ENCODE measurements at regions not wholly inside any gene's neighbourhood (a gene's known extent, or its start where the extent isn't known, plus 50 kb on each side); places are given as distances from the start of the nearest gene placed in this dataset.

DNA sequence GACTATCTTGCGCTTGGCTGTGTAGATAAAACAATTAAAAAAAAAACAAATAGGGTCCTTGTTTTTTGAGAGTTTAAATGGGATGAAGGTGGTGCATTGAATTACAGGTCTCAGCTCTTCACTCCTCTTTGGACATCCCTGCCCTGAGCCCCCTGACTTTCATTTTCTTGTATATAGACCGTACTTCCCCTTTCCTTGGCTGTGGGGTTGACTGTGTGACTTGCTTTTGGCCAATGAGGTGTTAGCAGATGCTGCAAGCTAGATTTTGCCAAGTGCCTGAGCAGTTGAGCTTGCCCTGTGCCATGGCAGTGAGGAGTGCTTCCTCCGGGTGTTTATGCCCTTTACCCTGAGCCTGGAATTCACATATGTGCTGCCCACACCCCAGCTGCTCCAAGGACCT lies 386.1 kb upstream of the ZFP64 start:
- no peak overlapping the region for H3K9ac ChIP-seq (ENCODE audit: insufficient read depth, low read length, poor library complexity, severe bottlenecking)
- H4K20me1 ChIP-seq (ENCODE audit: insufficient read depth, low read length), result no peaks in the 10 kb centered on the region
- H3K27ac Mint-ChIP-seq, result no peak overlapping the region
- intact Hi-C loops (cut with micrococcal nuclease), result no loop called here
- no peak overlapping the region for H2AFZ ChIP-seq (ENCODE audit: insufficient read depth, low read depth, low read length, poor library complexity, severe bottlenecking)
- H3K9me3 Mint-ChIP-seq, result peaks cover 4 to 29% (median 9%) of the 10 kb centered on the region in 7 donors
- H3K36me3 ChIP-seq (replicated peaks in 1 of 2; ENCODE audit: control insufficient read depth in 1 of 2, insufficient read depth in 2 of 2, low read length in 2 of 2), result no peaks in the 10 kb centered on the region
- no peaks in the 10 kb centered on the region for H3K36me3 Mint-ChIP-seq
- H3K4me2 ChIP-seq (replicated peaks; ENCODE audit: extremely low read depth, low read length, poor library complexity, severe bottlenecking), result no peak overlapping the region
- H3K4me1 Mint-ChIP-seq, result no peaks in the 10 kb centered on the region
- no peak overlapping the region for H3K27ac ChIP-seq (ENCODE audit: low read depth in 1 of 2, low read length in 2 of 2)
- no peak overlapping the region for H3K4me3 ChIP-seq (replicated peaks in 1 of 3; ENCODE audit: low read depth in 2 of 3, low read length in 3 of 3)
- H3K27me3 Mint-ChIP-seq (ENCODE audit: low read depth in 3 of 3), result peaks cover 0 to 2% (median 2%) of the 10 kb centered on the region in 3 donors
- H3K79me2 ChIP-seq (ENCODE audit: insufficient read depth, low read length), result no peaks in the 10 kb centered on the region
- DNase-seq, result no peak
- no peaks in the 10 kb centered on the region for H3K4me1 ChIP-seq (ENCODE audit: control insufficient read depth in 1 of 2, insufficient read depth in 2 of 2, low read length in 2 of 2)
- no peaks in the 10 kb centered on the region for H3K27me3 ChIP-seq (ENCODE audit: control insufficient read depth in 2 of 2, insufficient read depth in 2 of 2, low read length in 2 of 2)
- TF ChIP-seq, protein P1, sequence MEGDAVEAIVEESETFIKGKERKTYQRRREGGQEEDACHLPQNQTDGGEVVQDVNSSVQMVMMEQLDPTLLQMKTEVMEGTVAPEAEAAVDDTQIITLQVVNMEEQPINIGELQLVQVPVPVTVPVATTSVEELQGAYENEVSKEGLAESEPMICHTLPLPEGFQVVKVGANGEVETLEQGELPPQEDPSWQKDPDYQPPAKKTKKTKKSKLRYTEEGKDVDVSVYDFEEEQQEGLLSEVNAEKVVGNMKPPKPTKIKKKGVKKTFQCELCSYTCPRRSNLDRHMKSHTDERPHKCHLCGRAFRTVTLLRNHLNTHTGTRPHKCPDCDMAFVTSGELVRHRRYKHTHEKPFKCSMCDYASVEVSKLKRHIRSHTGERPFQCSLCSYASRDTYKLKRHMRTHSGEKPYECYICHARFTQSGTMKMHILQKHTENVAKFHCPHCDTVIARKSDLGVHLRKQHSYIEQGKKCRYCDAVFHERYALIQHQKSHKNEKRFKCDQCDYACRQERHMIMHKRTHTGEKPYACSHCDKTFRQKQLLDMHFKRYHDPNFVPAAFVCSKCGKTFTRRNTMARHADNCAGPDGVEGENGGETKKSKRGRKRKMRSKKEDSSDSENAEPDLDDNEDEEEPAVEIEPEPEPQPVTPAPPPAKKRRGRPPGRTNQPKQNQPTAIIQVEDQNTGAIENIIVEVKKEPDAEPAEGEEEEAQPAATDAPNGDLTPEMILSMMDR (IDR thresholded peaks at IDR 0.05), result no peak
- no CpG with 5 or more reads among the region's 3 CpGs for WGBS (ENCODE audit: insufficient coverage)
- peaks cover 0 to 7% of the 10 kb centered on the region in 2 donors for H3K9me3 ChIP-seq (replicated peaks in 1 of 2; ENCODE audit: control insufficient read depth in 1 of 2, insufficient read depth in 1 of 2, low read length in 2 of 2)
- H3K4me3 Mint-ChIP-seq, result no peak overlapping the region

- TF ChIP-seq, protein P1 (IDR thresholded peaks at IDR 0.05), result no peak
- Histone ChIP-seq H3K9me3 (replicated peaks in 1 of 2; ENCODE audit: control insufficient read depth in 1 of 2, insufficient read depth in 1 of 2, low read length in 2 of 2) (peaks cover 0 to 7% of the 10 kb centered on the region in 2 donors), H2AFZ (ENCODE audit: insufficient read depth, low read depth, low read length, poor library complexity, severe bottlenecking) (no peak overlapping the region), H3K27me3 (ENCODE audit: control insufficient read depth in 2 of 2, insufficient read depth in 2 of 2, low read length in 2 of 2) (no peaks in the 10 kb centered on the region), H3K36me3 (replicated peaks in 1 of 2; ENCODE audit: control insufficient read depth in 1 of 2, insufficient read depth in 2 of 2, low read length in 2 of 2) (no peaks in the 10 kb centered on the region), H3K27ac (ENCODE audit: low read depth in 1 of 2, low read length in 2 of 2) (no peak overlapping the region), H3K4me2 (replicated peaks; ENCODE audit: extremely low read depth, low read length, poor library complexity, severe bottlenecking) (no peak overlapping the region), H3K4me3 (replicated peaks in 1 of 3; ENCODE audit: low read depth in 2 of 3, low read length in 3 of 3) (no peak overlapping the region), H3K4me1 (ENCODE audit: control insufficient read depth in 1 of 2, insufficient read depth in 2 of 2, low read length in 2 of 2) (no peaks in the 10 kb centered on the region), H3K9ac (ENCODE audit: insufficient read depth, low read length, poor library complexity, severe bottlenecking) (no peak overlapping the region), H4K20me1 (ENCODE audit: insufficient read depth, low read length) (no peaks in the 10 kb centered on the region), H3K79me2 (ENCODE audit: insufficient read depth, low read length) (no peaks in the 10 kb centered on the region)
- no CpG with 5 or more reads among the region's 1 CpG for WGBS (ENCODE audit: insufficient coverage)
- intact Hi-C loops (cut with micrococcal nuclease), result no loop called here
- Mint-ChIP-seq H3K27me3 (ENCODE audit: low read depth in 3 of 3) (peaks cover 0 to 2% (median 1%) of the 10 kb centered on the region in 3 donors), H3K4me3 (no peak overlapping the region), H3K9me3 (peaks cover 3 to 18% (median 9%) of the 10 kb centered on the region in 7 donors), H3K4me1 (no peaks in the 10 kb centered on the region), H3K27ac (peak overlapping the region in 1 of 7 donors; percentile 68), H3K36me3 (no peaks in the 10 kb centered on the region)
- no peak for DNase-seq
These were observed 381.1 kb upstream of the ZFP64 start for GRCh38 chr20:52572687-52573086.

Measured in CD14-positive monocyte (primary cell).